IPS-15b (cell line): ENCODE measurements at regions not wholly inside any gene's neighbourhood (a gene's known extent, or its start where the extent isn't known, plus 50 kb on each side); places are given as distances from the start of the nearest gene placed in this dataset.
"Not testable (repeated sequence)": the region's sequence is repeated elsewhere in the genome, so short reads cannot be mapped to it uniquely, and the experiment has no call there.

ENCODE experiments used
- H3K27me3 ChIP-seq: one replicate; pipeline ENCODE4 v1.6.1; 2013; ENCODE audit warnings: low read length; ENCODE audit not compliant: control insufficient read depth, insufficient read depth
- H3K36me3 ChIP-seq: one replicate; pipeline ENCODE4 v1.6.1; 2013; ENCODE audit warnings: low read length; ENCODE audit not compliant: control insufficient read depth, insufficient read depth
- H3K4me1 ChIP-seq: one replicate; pipeline ENCODE4 v1.6.1; 2013; ENCODE audit warnings: mild to moderate bottlenecking, low read length; ENCODE audit not compliant: control insufficient read depth, insufficient read depth
- H3K4me3 ChIP-seq: one replicate; pipeline ENCODE4 v1.5.1; 2013; ENCODE audit warnings: low read depth, low read length
- H3K9ac ChIP-seq: one replicate; pipeline ENCODE4 v1.6.1; 2013; ENCODE audit warnings: low read depth, mild to moderate bottlenecking, low read length
- H3K9me3 ChIP-seq: one replicate; pipeline ENCODE4 v1.6.1; 2013; ENCODE audit warnings: mild to moderate bottlenecking, low read length; ENCODE audit not compliant: control insufficient read depth, insufficient read depth

DNA sequence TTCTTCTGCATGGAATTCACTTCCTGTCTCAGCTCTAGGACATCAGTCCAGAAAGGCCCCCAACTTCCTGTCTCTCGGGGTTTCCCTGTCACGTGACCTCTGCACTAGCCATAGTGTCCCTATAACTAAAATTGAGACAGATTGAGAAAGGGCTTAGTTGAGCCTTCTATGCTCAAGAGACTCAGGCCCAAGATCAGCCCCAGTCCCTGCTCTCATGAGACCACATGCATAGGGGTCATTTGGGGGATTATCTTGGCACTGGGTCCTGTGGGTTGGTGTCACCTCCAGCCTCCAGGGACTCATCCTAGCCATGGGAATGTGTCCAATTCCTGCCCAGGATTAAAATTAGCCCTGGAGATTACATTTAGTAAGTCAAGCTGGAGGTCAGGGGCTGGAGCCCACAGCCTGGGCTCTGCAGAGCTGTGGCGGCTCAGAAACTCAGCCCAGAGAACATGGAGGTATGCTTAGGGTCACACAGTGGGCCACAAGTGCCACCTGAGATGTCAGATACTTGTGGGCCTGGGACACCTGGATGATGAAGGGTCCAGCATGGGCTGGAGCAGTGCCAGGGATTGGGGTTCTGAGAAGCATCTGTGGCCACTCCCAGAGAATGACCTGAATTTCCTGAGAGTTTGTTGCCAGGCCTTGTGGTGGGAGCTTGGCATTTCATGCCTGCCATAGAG lies 174.3 kb upstream of the TPTE start:
- H3K9ac ChIP-seq, H3K4me3 ChIP-seq, H3K27me3 ChIP-seq, H3K36me3 ChIP-seq, H3K4me1 ChIP-seq: not testable (repeated sequence)
- peaks cover 38% of the 10 kb centered on the region for H3K9me3 ChIP-seq

DNA sequence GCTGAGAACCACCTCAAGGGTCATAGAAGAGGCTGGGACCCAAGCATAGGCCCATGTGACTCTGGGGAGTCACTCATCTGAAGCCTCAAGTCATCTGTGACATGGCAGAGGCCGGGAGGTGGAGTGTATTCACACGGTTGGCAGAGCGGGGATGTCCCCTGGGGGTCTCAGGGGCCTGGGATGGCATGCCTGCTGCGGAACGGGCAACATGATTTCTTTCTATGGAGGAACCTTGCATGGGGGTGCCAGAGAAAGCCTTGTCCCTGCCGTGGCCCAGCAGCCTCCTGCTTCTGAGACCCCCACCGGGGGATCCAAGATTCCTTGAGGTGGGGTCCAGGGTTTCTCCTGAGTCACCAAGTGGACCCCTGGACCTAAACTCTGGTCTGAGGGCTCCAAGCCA lies 173.7 kb upstream of the TPTE start:
- H3K9ac ChIP-seq, H3K4me3 ChIP-seq, H3K36me3 ChIP-seq, H3K4me1 ChIP-seq, H3K27me3 ChIP-seq: not testable (repeated sequence)
- H3K9me3 ChIP-seq, result peaks cover 38% of the 10 kb centered on the region

DNA sequence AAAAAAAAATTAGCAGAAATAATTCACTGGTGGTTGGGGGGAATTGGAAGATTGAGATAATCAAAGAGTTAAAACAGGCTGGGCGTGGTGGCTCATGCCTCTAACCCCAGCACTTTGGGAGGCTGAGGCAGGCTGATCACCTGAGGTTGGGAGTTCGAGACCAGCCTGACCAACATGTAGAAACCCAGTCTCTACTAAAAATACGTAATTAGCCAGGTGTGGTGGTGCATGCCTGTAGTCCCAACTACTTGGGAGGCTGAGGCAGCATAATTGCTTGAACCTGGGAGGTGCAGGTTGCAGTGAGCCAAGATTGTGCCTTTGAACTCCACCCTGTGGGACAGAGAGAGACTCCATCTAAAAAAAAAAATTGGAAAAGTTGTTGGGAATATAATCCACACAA lies 173.2 kb upstream of the TPTE start:
- not testable (repeated sequence) for H3K27me3 ChIP-seq, H3K9ac ChIP-seq, H3K4me3 ChIP-seq, H3K4me1 ChIP-seq, H3K36me3 ChIP-seq
- H3K9me3 ChIP-seq, result peaks cover 38% of the 10 kb centered on the region

DNA sequence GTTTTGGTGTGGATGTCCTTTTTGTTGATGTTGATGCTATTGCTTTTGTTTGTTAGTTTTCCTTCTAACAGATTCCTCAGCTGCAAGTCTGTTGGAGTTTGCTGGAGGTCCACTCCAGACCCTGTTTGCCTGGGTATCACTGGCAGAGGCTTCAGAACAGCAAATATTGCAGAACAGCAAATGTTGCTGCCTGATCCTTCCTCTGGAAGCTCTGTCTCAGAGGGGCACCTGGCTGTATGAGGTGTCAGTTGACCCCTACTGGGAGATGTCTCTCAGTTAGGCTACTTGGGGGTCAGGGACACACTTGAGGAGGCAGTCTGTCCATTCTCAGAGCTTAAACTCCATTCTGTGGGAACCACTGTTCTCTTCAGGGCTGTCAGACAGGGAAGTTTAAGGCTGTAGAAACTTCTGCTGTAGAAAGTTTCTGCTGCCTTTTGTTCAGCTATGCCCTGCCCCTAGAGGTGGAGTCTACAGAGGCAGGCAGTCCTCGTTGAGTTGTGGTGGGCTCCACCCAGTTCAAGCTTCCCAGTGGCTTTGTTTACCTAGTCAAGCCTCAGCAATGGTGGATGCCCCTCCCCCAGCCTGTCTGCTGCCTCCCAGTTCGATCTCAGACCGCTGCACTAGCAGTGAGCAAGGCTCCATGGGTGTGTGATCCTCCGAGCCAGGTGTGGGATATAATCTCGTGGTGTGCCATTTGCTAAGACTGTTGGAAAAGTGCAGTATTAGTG lies 166.4 kb upstream of the TPTE start:
- H3K9me3 ChIP-seq, result peaks cover 36% of the 10 kb centered on the region
- H3K27me3 ChIP-seq, H3K4me3 ChIP-seq, H3K36me3 ChIP-seq, H3K4me1 ChIP-seq, H3K9ac ChIP-seq: not testable (repeated sequence)

DNA sequence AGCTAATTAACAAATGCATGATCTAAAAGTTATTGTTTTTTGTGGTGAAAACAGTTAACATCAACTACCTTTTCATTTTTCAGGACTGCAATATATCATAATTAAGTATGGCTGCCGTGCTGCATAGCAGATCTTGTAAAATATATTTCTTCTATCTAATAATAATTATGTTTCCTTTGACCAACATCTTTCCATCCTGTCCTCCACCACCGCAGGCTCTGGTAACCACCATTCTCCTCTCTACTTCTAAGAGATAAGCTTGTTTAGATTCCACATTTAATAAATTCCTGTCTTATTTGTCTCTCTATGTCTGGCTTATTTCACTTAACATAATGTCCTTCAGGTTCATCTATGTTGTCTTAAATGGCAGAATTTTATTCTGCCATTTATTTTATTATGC lies 162.3 kb upstream of the TPTE start:
- H3K9me3 ChIP-seq, result peaks cover 58% of the 10 kb centered on the region
- H3K4me3 ChIP-seq, H3K27me3 ChIP-seq, H3K36me3 ChIP-seq, H3K9ac ChIP-seq, H3K4me1 ChIP-seq: not testable (repeated sequence)

DNA sequence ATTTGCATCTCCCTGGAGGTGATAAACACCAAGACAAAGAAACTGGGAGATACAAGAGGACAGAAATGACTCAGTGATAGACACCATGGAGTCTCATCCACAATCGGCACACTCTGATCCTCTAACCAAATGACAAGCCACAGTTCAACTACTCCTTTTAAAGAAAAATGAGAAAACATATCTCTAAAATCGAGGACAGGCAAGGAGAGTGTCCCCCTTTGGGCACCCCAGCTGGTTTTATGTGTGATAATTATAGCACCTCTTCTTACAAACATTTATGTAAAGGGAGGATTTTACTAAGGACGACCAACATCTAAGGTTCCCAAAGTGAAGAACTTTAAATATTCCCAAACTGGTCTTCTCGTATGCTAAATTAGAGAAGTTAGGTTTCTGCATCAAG lies 161.5 kb upstream of the TPTE start:
- H3K36me3 ChIP-seq, H3K27me3 ChIP-seq, H3K4me1 ChIP-seq, H3K9ac ChIP-seq, H3K4me3 ChIP-seq: not testable (repeated sequence)
- H3K9me3 ChIP-seq, result peaks cover 54% of the 10 kb centered on the region

DNA sequence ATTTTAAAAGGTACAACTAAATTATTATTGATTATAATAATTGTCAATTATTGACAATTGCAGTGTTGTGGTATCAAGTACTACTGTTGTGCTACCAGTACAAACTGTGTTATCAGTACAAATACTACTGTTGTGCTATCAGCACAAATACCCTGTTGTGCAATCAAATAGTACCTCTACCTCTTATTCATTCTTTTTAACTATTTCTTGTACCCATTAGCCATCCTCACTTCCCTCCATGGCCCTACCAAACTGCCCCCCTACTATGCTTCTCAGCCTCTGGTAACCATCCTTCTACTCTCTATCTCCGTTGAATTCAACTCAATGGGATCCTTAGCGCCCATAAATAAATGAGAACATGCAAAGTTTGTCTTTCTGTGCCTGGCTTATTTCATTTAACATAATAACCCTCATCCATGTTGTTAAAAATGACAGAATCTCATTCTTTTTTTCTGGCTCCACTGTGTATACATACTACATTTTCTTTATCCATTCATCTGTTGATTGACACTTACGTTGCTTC lies 160.1 kb upstream of the TPTE start:
- H3K9ac ChIP-seq, H3K4me3 ChIP-seq, H3K27me3 ChIP-seq, H3K4me1 ChIP-seq, H3K36me3 ChIP-seq: not testable (repeated sequence)
- peaks cover 46% of the 10 kb centered on the region for H3K9me3 ChIP-seq

DNA sequence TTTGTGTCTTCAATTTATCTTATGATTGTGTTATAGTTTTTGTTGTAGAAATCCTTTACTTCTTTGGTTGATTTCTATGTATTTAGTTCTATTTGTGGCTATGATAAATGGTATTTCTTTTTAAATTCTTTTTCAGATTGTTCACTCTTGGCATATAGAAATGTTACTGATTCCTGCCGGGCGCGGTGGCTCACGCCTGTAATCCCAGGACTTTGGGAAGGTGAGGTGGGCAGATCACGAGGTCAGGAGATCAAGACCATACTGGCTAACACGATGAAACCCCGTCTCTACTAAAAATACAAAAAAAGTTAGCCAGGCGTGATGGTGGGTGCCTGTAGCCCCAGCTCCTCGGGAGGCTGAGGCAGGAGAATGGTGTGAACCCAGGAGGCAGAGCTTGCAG lies 158.6 kb upstream of the TPTE start:
- H3K36me3 ChIP-seq, H3K9ac ChIP-seq, H3K4me3 ChIP-seq, H3K27me3 ChIP-seq, H3K4me1 ChIP-seq: not testable (repeated sequence)
- peaks cover 40% of the 10 kb centered on the region for H3K9me3 ChIP-seq

DNA sequence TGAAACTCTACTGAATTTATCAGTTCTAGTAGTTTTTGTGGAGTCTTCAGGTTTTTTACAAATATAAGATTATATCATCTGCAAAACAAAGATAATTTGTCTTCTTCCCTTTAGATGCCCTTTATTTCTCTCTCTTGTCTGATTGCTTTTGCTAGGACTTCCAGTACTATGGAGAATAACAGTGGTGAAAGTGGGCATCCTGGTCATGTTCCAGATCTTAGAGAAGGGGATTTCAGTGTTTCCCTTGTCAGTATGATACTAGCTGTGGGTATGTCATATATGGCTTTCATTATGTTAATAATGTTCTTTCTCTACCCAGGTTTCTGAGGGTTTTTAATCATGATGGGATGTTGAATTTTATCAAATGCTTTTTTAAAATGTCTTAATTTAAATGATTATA lies 158.1 kb upstream of the TPTE start:
- H3K36me3 ChIP-seq, H3K4me1 ChIP-seq, H3K9ac ChIP-seq, H3K4me3 ChIP-seq, H3K27me3 ChIP-seq: not testable (repeated sequence)
- peaks cover 38% of the 10 kb centered on the region for H3K9me3 ChIP-seq

DNA sequence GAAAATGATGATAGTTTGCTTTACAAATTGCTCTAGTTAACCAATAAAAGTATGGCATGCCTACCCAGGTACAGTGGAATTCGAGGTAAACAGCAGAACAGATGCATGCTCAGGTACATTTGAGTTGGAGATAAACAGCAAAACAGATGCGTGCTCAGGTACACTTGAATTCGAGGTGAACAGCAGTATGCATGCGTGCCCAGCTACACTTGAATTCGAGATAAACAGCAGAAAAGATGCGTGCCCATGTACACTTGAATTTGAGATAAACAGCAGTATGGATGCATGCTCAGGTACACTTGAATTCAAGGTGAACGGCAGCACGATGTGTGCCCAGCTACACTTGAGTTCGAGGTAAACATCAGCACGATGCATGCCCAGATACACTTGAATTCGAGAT lies 155.2 kb upstream of the TPTE start:
- H3K9ac ChIP-seq, H3K4me1 ChIP-seq, H3K36me3 ChIP-seq, H3K4me3 ChIP-seq, H3K27me3 ChIP-seq: not testable (repeated sequence)
- H3K9me3 ChIP-seq, result peaks cover 24% of the 10 kb centered on the region

DNA sequence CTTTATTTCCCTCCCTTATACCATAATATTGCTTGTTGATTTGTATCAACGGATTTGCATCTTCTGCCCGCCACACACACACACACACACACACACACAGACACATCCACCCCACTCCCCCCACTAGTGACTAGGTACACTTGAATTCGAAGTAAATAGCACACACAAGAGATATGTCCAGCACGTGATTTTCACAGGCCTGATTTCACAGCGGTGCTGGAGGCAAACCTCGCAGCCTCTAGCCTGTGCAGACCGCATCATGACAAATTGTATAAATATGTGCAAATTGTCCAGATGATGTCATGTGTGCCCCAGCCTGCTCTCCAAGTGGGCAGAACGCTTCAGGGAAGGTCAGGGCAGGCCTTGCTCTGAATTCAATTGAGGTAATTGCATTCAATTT lies 153.8 kb upstream of the TPTE start:
- not testable (repeated sequence) for H3K36me3 ChIP-seq, H3K9ac ChIP-seq, H3K4me3 ChIP-seq, H3K4me1 ChIP-seq, H3K27me3 ChIP-seq
- peaks cover 15% of the 10 kb centered on the region for H3K9me3 ChIP-seq

DNA sequence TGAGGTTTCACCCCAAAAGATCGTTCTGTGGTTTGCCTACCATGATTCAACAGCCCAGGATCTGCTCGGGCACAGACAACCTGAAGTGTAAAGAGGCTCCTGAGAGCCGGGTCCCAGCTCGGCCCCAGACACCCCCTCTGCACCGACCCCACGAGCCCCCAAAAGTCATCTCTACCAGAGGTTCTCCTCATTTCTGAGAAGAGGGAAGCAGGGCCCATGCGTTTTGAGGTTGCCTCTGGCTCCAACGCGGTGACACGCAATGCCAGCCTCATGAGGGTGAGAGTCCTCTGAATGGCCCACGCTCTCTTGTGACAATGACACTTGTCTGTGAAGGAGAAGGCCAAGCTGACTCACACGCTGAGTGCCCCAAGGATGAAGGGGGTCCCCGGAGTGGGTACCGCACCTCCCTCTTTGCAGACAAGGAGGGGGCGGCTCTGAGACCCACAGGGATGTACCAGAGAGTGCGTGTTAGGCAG lies 153.0 kb upstream of the TPTE start:
- not testable (repeated sequence) for H3K4me3 ChIP-seq, H3K36me3 ChIP-seq, H3K4me1 ChIP-seq, H3K27me3 ChIP-seq, H3K9ac ChIP-seq
- H3K9me3 ChIP-seq, result peaks cover 12% of the 10 kb centered on the region
